Skeletal muscle cell (primary cell): ENCODE measurements at regions not wholly inside any gene's neighbourhood (a gene's known extent, or its start where the extent isn't known, plus 50 kb on each side); places are given as distances from the start of the nearest gene placed in this dataset.
A peak's percentile ranks its signal among the peaks of the same experiment; 100 is the strongest.

ENCODE experiments used
- DNase-seq: peaks from one replicate; pipeline ENCODE4 v3.0.0-alpha.2; 2010; ENCODE audit warnings: low read depth
- H3K4me3 ChIP-seq: 2 replicates; pipeline ENCODE4 v1.5.1; 2011; ENCODE audit warnings: low read depth, mild to moderate bottlenecking, control low read depth, low read length, moderate library complexity

DNA sequence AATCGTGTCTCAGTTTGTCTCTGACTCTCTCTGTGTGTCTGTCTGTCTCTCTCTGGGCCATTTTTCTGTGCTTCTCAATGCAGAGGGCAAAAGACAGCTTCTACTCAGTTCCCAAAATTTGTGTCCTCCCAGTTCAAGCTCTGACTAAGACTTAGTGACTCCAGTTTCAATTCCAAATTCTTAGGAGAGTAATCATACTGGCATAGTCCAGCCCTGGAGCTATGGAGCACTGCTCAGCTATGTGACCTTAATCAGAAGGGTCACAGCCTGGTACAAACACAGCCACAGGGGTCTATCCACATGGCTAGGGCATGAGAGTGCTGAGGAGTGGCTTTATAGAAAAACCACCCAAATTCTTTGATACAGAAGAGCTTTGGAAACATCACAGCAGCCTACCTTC lies 91.9 kb downstream of the FOXF2 start:
- H3K4me3 ChIP-seq = no peak overlapping the region
- DNase-seq = peak; percentile 37

DNA sequence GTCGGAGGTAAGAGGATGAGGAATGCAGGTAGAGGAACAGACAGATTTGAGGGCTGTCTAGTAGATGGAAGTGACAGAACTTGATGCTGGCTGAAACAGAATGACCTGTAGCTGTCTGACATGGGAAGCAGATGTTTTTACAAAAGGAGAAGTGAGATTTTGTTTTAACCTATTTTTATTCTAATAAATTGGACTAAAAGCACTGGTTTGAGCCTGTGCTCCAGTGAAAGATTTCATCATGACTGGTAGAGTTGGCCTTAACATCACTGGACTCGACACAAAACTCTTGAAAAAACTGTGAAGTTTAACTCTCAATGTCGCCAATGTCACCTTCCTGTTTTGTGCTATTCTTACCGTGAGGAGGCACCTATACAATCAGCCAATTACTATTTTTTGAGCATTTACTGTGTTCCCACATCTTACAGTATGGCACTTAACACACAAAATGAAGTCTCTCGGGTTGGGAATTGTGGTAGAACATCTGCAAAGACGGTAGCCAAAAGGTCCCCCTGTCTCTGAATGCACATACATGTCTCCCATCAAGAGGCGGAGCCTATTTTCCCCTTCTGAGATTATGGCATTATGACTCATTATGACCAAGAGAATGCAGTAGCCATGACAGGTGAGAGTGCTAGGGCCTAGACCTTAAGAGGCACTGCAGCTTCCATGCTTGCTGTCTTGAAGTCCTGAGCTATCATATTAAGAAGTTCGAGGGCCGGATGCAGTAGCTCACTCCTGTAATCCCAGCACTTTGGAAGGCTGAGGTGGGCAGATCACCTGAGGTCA lies 93.2 kb downstream of the FOXF2 start:
- no peak overlapping the region for H3K4me3 ChIP-seq
- DNase-seq = no peak

DNA sequence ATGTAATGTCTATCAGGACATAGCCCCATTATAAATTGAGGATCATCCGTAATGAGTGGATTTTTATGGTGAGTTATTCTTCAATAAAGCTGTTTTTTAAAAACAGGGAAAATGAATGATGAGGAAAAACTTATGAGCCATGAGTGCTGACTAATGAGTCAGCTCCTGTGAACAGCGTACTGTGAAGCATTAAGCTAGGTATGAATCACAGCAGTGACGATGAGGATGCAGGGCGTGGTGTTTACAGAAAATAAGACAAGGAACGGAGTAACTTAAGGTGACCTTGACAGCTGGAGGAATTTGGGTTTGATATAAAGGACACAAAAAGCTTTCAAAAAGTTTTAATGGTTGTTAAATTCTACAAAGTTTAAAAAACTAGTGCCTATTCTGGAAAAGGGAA lies 96.3 kb downstream of the FOXF2 start:
- DNase-seq = peak; percentile 73
- no peak overlapping the region for H3K4me3 ChIP-seq

DNA sequence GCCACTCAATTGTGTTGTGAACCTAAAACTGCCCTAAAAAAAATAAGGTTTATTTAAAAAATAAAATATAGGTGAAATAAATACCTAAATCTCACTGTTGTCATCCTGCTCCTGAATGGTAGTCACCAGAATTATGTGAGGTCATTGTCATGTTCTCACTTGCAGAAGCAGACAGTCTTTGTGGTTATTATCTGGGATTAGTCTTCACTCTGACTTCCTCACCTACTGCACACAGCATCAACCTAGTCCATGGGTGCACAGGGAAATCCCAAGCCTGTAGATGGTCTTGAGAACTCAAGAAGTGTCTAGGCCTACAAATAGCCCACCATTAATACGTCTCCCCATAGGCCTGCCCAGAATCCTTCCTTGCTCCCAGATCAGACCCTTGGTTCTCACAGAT lies 97.0 kb downstream of the FOXF2 start:
- no peak overlapping the region for H3K4me3 ChIP-seq
- DNase-seq = no peak

DNA sequence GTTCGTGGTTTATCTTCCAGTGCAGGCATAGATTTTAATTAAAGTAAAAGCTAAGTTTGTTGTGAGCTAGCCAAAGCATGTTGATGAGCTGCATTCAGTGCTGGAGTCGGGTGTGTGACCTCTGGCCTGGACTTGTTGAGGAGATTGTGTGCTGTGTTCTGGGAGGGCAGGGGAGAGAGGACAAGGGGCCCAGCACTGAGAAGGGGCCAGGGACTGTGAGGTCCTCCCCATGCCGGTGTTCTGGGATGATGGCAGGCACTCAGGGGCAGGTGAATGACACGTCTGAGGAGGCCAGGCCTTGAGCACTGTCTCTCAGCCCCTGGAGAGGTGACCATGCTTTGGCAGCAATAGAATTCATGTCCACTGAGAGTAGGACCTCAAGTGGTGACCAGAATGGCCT lies 97.9 kb downstream of the FOXF2 start:
- no peak for DNase-seq
- no peak overlapping the region for H3K4me3 ChIP-seq

DNA sequence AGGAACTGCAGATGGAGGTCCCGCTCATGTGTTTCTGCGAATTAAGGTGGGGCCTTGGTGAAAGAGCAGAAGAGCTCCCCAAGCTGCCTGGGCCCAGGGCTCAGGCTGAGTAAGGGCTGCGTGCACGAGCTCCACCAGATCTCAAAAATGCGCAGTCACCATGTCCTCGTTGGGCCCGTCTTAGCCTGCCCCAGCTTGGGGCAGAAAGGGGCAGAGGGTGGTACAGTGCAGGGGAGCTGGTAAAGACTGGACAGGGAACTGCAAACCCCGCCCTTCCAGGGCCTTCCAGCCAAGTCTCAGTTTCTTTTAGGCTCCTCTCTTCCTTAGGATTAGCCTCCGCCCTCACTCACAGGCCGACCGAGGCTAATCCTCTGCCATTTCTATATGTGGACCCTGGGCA lies 101.6 kb downstream of the FOXF2 start:
- no peak for DNase-seq
- H3K4me3 ChIP-seq = no peak overlapping the region

DNA sequence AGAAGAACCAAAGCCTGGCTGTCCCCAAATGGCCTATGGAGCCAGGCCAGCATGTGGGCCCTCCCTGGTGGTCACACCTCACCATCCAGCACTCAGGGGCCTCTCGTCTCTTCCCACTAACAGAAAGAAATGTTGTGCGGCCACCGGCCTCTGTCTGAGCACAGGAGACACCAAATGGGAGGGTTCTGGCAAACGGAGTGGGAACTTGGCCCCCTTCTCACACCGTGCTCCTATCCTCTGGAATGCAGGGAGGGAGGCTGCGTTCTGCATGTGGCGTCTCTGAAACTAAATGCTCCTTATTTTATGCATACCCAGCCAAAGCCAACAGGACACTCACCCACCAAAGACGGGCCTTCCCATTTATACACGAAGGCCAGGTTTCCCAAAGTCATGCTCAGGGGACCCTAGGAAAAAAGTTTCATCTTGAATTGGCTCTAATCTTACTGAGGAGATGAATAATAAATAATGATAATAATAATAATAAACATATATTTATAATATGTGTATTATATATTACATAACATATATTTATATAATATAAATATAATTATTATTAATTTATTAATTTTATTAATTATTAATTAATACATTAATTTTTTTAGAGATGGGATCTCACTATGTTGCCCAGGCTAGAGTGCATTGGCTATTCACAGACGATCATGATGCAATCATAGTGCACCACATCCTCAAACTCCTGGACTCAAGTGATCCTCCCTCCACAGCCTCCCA lies 102.4 kb downstream of the FOXF2 start:
- no peak overlapping the region for H3K4me3 ChIP-seq
- DNase-seq = no peak

DNA sequence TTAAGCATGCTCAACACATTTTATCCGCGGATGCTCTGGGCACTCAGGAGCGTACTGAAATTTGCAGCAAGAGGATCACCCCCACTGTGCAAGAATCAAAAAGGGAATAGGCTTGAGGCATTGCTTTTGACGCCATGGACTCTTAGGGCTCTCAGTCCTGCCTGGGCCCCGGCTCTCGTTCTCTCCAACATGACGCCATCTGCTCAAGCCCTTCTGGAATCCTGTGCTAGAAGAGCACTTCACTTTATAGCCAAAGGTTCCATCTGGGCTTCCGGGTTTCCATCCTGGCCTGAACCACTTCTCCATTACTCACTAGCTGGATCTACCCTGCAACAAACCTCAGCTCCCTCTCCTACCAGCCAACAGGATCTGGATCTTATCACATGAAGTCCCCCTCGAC lies 105.3 kb downstream of the FOXF2 start:
- no peak for DNase-seq
- H3K4me3 ChIP-seq = no peak overlapping the region

DNA sequence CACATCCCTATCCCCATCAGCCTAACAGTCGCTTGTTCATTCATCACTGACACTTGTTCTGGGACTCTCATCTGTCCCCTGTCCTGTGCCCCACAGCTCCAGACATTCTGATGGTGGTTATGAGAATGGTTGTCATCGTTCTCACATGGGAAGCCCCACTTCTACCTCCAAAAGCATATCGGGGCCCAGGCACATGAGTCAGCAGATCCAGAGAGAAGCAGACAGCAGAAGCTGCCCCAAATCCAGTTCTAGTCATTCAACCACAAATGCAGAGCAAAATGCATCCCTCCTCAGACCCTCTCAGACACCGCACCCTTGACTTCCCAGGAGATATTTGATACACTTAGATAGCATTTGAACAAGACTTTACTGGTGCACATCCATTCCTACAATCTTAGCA lies 106.0 kb downstream of the FOXF2 start:
- DNase-seq = no peak
- no peak overlapping the region for H3K4me3 ChIP-seq

DNA sequence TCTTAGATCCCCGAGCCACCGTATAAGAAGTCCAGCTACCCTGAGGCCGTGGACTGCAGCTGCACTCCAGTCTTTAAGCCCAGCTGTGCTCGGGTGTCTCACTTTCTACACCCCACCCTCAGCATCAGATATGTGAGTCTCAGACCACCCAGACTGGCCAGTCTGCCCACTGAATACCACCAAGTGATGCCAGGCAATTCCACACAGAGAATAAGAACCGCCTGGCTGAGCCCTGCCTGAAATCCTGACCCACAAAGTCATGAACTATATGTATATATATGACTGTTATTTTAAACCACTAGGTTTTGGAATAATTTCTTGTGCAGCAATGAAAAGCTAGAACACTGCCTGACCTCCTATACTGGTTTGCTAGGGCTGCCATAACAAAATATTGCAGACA lies 106.7 kb downstream of the FOXF2 start:
- no peak for DNase-seq
- no peak overlapping the region for H3K4me3 ChIP-seq

DNA sequence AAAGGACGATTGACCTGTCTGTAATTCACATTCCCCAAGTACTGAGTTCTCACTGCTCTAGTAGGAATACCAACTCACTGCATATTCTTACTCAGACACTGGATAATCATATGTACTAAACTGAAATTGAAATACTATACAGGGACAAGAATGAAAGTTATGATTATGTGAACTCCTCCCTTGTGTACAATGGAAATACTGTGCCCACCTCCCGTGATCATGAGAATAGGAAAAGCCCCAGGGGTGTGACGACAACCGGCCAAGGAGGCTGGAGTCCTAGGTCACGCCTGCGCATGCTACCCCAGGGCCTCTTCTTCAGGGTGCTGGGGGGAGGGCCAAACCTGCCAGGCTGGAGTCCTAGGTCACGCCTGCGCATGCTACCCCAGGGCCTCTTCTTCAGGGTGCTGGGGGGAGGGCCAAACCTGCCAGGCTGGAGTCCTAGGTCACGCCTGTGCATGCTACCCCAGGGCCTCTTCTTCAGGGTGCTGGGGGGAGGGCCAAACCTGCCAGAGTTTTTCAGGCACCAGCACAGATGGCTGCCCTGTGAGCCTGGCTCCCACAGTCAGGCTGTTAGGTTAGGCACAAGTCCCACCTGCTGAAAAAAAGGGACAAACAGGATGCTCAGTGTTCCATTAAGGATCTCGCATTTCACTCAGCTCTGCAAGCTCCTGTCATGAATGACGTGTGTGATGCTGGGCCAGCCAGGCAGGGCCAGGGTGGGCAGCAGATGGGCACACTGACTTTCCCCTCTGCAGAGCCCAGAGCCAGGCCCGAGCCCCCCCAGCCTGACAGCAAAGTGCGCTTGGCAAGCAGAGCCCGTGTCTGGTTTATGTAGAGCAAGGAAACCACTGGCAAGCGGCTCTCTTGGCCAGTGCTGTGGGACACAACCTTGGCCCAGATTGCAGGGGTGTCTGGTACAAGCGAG lies 107.7 kb downstream of the FOXF2 start:
- no peak for DNase-seq

DNA sequence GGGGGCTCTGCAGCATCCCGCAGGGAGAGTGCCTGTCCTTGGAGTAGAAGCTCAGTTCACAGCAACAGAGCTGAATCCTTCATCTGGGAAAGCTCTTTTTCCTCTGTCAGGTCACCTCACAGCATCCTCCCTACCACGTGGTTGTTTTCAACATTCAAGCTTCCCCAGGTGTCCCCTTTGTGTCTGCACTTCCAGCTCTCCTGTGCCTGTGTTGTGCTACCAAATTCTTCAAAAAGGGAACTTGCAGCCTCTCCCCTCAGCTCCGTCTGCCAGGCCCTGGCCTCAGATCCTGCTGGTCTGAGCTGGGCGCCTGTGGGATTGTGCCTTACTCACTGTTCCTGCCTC lies 108.4 kb downstream of the FOXF2 start:
- no peak for DNase-seq
- H3K4me3 ChIP-seq = no peak overlapping the region

More for the DNA sequence above, 107.7 kb downstream of the FOXF2 start:
- H3K4me3 ChIP-seq = no peak overlapping the region

DNA sequence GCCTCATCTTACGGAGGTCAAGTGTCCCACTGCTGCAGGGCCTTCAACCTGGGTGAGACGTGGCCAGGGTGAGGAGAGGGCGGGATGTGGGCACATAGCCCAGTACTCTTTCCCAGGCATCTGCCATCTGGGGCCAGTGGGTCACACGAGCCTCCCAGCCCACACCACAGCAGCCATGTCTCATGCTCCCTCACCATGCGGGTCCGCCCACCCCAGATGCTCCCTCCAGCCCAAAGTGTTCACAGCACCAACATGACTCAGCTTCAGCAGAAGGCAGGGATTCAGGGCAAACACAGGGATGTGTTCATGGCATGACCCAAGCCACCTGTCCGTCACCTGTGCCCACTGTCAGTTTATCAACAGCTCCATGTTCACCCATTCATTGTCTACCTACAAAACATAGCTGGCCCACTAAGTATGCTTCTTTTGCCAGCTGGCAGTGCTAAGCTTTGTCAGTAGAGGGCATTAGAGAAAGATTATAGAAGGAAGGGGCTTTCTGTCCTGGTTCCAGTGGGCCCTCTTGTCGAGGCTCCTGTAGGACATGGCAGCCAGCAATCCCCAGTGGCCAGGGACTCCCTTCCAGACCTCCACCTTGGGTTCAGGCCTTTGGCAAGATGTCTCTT lies 109.2 kb downstream of the FOXF2 start:
- H3K4me3 ChIP-seq = no peak overlapping the region
- DNase-seq = no peak

DNA sequence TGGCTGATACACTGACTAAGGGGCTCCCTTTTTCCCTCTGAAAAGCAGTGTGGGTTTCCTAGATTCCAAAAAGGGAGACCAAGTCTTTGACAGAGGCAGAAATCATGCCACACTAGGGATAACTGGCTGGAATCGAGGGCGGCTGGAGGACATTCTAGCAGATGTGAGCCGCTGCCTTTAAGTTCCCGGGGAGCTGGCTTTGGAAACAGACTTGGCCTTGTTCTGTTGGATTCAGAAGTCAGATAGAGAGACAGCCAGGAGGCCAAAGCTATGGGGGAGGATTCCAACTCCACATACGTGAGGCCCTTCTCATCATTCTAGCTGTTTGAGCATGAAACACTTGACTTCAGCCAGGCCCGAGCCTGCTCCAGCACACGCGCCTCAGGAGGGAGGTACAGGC lies 109.9 kb upstream of the FOXC1 start:
- DNase-seq = no peak
- no peak overlapping the region for H3K4me3 ChIP-seq

DNA sequence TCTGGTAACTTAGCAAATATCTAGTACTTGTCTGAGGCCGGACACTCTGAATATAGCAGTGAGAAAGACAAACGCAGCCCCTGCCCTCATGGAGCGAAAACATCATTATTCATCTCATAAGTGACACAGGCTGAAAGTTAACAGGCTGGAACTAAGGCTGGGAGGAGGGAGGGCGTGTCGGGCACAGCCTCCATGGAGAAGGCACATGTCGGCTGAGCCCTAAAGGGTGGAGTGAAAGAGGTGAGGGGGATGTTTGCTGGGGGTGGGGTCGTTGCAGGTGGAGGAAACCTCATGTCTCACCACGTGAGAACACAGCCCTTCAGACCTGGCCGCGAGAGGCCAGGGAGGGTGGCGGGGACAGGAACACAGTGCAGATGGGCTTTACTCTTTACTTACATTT lies 108.8 kb upstream of the FOXC1 start:
- no peak for DNase-seq
- H3K4me3 ChIP-seq = no peak overlapping the region

DNA sequence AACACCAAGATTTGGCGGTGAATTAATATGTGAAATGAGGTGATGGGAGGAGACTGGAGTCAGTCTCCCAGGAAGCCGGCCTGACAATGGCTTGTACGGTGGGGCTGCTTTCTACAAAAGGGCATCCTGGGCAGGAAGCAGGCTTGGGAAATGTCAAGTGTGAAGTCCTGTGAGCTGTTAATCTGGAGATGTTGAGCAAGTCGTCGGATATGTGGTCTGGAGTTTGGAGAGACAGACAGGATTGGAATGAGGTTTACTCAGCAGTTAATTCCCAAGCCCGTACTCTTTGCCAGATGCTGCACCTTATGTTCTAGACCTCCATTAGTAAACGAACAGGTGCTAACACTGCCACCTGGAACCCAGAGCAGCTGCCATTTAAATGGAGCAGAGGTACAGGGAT lies 107.7 kb upstream of the FOXC1 start:
- no peak overlapping the region for H3K4me3 ChIP-seq
- DNase-seq = no peak

DNA sequence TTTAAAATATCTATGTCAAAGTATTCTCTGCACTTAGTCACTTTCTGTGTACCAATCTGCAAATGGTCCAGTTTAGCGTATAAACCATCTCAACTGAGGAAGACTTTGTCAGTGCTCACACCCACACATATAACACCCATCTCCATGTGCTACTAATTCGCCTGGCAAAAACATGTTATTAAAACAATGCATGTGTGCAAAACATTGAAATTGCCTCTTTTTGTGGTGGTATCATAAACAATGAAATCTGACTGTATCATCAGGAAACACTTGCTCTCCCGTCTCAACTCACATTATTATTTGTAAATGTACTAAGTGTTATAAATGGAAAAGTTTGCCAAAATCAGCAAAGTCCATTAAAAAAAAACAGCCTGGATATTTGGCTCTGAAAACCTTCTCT lies 105.9 kb upstream of the FOXC1 start:
- no peak overlapping the region for H3K4me3 ChIP-seq
- no peak for DNase-seq

DNA sequence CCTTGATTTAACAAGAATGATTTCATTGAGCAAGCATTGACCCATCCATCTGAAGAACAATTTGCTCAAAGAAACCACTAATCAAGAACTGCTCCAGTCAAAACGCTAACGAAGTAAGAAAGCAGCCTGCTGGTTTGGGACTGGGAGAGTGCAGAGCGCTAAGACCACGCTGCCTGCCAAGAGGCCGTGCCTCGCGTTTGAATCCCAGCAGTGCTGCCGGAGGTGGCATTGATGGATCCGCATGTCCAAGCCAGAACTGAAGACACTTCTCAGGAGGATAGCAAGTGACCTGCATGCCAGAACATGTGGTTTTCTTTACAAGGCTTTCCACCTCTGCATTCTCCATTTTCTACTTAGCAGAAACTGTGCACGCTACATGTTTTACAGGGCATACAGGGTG lies 105.2 kb upstream of the FOXC1 start:
- H3K4me3 ChIP-seq = no peak overlapping the region
- DNase-seq = no peak

DNA sequence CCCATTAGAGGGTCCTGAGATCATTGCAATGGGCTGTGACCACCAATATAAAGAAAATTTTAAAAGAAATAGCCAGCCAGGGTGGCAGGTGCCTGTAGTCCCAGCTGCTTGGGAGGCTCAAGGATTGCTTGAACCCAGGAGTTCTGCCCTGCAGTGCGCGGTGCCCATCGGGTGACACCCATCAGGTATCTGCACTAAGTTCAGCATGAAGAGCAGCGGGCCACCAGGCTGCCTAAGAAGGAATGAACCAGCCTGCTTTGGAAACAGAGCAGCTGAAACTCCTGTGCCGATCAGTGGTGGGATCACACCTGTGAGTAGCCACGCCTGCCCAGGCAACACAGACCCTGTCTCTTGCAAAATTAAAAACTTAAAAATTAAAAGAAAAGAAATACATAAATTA lies 102.5 kb upstream of the FOXC1 start:
- DNase-seq = no peak
- H3K4me3 ChIP-seq = no peak overlapping the region

DNA sequence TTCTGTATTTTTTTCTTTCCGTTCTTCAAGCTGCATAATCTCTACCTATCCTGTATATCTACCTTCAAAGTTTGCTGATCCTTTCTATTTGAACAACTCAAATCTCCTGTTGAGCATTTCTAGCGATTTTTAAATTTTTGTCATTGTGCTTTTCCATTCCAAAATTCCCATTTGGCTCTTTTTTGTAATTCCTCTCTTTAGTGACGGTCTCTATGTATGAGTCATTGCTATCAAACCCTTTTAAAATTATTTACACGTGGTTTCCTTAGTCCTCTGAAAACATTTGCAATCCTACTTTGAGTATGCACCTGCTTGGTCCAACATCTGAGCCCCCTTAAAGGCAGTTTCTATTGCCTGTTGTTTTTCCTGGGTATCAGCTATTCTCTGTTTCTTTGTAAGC lies 100.5 kb upstream of the FOXC1 start:
- no peak for DNase-seq
- H3K4me3 ChIP-seq = no peak overlapping the region
